B cell (primary cell): ENCODE measurements at regions not wholly inside any gene's neighbourhood (a gene's known extent, or its start where the extent isn't known, plus 50 kb on each side); places are given as distances from the start of the nearest gene placed in this dataset.

Experiments used
- EZH2 ChIP-seq: IDR thresholded peaks from 2 replicates; pipeline ENCODE4 v1.6.1; 2012; ENCODE audit warnings: borderline replicate concordance, low read depth, mild to moderate bottlenecking, moderate library complexity, low read length; ENCODE audit not compliant: insufficient read depth, poor library complexity, severe bottlenecking
- TF ChIP-seq, protein P1 (sequence below): fragments of 200-600 bp; IDR thresholded peaks from one replicate; pipeline ENCODE4 v1.8.0; 2022; ENCODE audit warnings: antibody characterized with exemption, mild to moderate bottlenecking

DNA sequence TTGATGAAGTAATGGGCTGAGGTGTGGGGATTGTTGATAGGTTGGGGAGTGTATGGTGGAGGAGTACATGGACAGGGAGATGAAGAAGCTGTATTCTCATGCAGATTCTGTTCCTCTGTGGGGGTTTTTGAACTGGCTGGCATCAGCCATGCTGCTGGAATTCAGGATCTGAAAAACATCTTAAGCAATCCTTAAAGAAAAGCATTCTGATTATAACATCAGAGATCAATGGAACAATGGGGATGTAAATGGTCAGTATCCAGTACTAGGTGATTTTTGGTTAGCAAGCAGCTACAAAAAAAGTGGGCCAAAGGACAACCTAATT is 247.5 kb upstream of the GALNT17 start:
- TF ChIP-seq, protein P1, sequence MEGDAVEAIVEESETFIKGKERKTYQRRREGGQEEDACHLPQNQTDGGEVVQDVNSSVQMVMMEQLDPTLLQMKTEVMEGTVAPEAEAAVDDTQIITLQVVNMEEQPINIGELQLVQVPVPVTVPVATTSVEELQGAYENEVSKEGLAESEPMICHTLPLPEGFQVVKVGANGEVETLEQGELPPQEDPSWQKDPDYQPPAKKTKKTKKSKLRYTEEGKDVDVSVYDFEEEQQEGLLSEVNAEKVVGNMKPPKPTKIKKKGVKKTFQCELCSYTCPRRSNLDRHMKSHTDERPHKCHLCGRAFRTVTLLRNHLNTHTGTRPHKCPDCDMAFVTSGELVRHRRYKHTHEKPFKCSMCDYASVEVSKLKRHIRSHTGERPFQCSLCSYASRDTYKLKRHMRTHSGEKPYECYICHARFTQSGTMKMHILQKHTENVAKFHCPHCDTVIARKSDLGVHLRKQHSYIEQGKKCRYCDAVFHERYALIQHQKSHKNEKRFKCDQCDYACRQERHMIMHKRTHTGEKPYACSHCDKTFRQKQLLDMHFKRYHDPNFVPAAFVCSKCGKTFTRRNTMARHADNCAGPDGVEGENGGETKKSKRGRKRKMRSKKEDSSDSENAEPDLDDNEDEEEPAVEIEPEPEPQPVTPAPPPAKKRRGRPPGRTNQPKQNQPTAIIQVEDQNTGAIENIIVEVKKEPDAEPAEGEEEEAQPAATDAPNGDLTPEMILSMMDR, result no peak
- no peak for TF ChIP-seq EZH2
